PFSK-1 (cell line): ENCODE measurements at regions not wholly inside any gene's neighbourhood (a gene's known extent, or its start where the extent isn't known, plus 50 kb on each side); places are given as distances from the start of the nearest gene placed in this dataset.

Experiments
- FOXP2 ChIP-seq: optimal IDR thresholded peaks from 2 replicates; pipeline ENCODE3; 2011; ENCODE audit warnings: borderline replicate concordance, control low read depth, inconsistent platforms; ENCODE audit not compliant: insufficient read depth; ENCODE audit errors: extremely low read length, extremely low read depth
- POLR2AphosphoS5 ChIP-seq: IDR thresholded peaks from 2 replicates; pipeline ENCODE4 v1.6.1; 2012; ENCODE audit warnings: low read depth, mild to moderate bottlenecking, control low read depth, low read length, moderate library complexity
- REST ChIP-seq, 2 experiments: IDR thresholded peaks; 2 replicates each; pipeline versions ENCODE4 v1.6.1 to v1.8.0; 2011 to 2012; ENCODE audit warnings: low read depth in 2 of 2, low read length in 2 of 2, control low read depth in 1 of 2, inconsistent platforms in 1 of 2, mild to moderate bottlenecking in 1 of 2, moderate library complexity in 1 of 2; ENCODE audit not compliant: insufficient read depth in 1 of 2
- SIN3A ChIP-seq: IDR thresholded peaks from 2 replicates; pipeline ENCODE4 v1.6.1; 2012; ENCODE audit warnings: mild to moderate bottlenecking, low read length, moderate library complexity, borderline replicate concordance; ENCODE audit not compliant: insufficient read depth
- TAF1 ChIP-seq: IDR thresholded peaks from 2 replicates; pipeline ENCODE4 v1.6.1; 2012; ENCODE audit warnings: low read length, control low read depth, borderline replicate concordance; ENCODE audit not compliant: insufficient read depth

GRCh38 chr9:136611606-136612005 is 51.1 kb upstream of the EGFL7 start:
- TF ChIP-seq TAF1: no peak

DNA sequence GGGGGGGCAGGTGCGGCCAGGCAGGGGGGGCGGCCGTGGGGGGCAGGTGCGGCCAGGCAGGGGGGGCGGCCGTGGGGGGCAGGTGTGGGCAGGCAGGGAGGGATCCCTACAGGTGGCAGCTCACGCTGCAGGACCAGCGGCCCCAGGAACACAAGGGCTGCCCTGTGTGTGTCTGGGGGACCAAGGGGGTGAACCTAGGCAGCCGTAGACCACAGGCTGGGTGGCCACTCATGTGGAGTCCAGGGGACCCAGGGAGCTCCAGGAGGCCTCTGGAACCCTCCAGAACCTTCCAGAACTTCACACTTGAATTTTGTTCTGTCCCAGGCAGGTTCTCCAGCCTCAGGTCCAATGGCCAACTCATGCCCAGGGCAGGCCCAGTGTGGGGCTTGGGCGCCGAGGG is 51.6 kb upstream of the EGFL7 start:
- TF ChIP-seq REST (IDR thresholded peaks at IDR 0.05; ENCODE audit: insufficient read depth in 1 of 2, low read depth in 2 of 2, low read length in 2 of 2) (no peak), POLR2AphosphoS5 (no peak), TAF1 (no peak), FOXP2 (no peak), SIN3A (no peak)

DNA sequence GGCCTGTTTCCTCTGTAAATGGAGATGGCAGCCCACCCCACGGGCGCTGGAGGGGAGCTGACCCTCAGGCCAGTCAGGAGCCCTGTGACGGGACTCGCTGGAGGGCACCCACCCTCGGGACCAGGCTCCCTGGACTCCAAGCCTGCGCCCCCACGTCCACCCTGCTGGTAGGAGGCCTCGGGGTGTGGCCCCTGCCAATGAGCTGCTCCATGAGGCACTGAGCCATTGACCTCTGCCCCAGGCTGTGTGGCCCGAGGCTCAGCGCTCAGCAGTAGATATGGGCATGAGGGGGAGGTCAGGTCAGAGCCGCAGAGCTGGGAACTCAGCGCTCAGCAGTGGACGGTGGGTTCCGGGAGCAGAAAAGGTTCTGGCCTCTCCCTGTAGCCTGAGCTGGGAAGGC is 52.3 kb upstream of the EGFL7 start:
- TF ChIP-seq FOXP2 (no peak), SIN3A (no peak)

- TF ChIP-seq FOXP2 (no peak), POLR2AphosphoS5 (no peak), TAF1 (no peak), SIN3A (no peak), REST (IDR thresholded peaks at IDR 0.05; ENCODE audit: insufficient read depth in 1 of 2, low read depth in 2 of 2, low read length in 2 of 2) (no peak)
Measured at GRCh38 chr9:136609838-136610311, 52.8 kb upstream of the EGFL7 start.

- TF ChIP-seq TAF1 (no peak), REST (IDR thresholded peaks at IDR 0.05; ENCODE audit: insufficient read depth in 1 of 2, low read depth in 2 of 2, low read length in 2 of 2) (no peak), POLR2AphosphoS5 (no peak), SIN3A (no peak), FOXP2 (no peak)
Measured at GRCh38 chr9:136609160-136609475, 53.6 kb upstream of the EGFL7 start.

GRCh38 chr9:136608348-136609159 is 54.2 kb upstream of the EGFL7 start:
- TF ChIP-seq REST (IDR thresholded peaks at IDR 0.05; ENCODE audit: insufficient read depth in 1 of 2, low read depth in 2 of 2, low read length in 2 of 2) (no peak), TAF1 (no peak), SIN3A (no peak), FOXP2 (no peak)
